HG03342 (cell line): ENCODE measurements at regions not wholly inside any gene's neighbourhood (a gene's known extent, or its start where the extent isn't known, plus 50 kb on each side); places are given as distances from the start of the nearest gene placed in this dataset.
"Not testable (repeated sequence)": the region's sequence is repeated elsewhere in the genome, so short reads cannot be mapped to it uniquely, and the experiment has no call there.

Experiments
- ATAC-seq: cut with Tn5 transposase; IDR thresholded peaks from one replicate; pipeline ENCODE4 v1.9.1; 2021; ENCODE audit warnings: mild to moderate bottlenecking, moderate library complexity; ENCODE audit not compliant: unreplicated experiment

DNA sequence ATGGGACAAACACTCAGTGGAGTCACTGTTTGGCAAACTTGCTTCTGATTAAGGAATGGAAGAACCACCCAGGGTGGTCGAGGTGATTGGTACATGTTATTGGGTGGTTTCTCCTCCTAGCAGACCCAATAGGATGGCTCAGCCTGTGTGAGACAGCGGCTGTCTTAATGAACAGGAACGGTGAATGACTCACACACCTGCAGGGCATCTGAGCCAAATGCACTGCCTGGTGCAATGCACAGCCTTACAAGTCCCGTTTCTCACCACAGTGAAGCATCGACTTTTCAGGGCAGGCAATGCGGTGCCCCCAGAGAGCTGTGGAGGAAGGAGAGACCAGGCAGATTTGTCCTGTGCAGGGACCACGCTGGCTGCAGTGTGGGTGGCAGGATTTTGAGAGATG, 238.5 kb downstream of the FGF9 start:
- ATAC-seq, result no peak

DNA sequence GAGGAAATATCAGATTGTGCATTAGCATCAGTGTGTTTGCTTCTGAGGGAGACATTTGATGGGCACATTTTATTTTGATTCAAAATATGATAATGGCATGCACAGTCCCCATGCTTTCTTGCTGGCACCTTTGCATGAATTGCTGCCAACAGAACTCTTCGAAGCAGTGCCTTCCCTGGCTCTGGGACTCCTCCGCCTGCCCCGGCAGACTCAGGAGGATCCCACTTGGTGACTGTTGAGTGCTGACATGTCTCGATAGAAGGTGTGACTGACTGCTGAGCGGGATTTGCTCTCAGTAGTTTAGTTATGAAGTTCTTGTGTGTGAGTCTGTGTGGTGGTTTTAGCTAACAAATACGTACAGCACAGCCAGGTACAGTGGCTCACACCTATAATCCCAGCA, 239.7 kb downstream of the FGF9 start:
- no peak for ATAC-seq

GRCh38 chr13:21911646-21912298, 240.9 kb downstream of the FGF9 start:
- ATAC-seq, result no peak

GRCh38 chr13:21913010-21913409, 242.1 kb downstream of the FGF9 start:
- ATAC-seq, result no peak

DNA sequence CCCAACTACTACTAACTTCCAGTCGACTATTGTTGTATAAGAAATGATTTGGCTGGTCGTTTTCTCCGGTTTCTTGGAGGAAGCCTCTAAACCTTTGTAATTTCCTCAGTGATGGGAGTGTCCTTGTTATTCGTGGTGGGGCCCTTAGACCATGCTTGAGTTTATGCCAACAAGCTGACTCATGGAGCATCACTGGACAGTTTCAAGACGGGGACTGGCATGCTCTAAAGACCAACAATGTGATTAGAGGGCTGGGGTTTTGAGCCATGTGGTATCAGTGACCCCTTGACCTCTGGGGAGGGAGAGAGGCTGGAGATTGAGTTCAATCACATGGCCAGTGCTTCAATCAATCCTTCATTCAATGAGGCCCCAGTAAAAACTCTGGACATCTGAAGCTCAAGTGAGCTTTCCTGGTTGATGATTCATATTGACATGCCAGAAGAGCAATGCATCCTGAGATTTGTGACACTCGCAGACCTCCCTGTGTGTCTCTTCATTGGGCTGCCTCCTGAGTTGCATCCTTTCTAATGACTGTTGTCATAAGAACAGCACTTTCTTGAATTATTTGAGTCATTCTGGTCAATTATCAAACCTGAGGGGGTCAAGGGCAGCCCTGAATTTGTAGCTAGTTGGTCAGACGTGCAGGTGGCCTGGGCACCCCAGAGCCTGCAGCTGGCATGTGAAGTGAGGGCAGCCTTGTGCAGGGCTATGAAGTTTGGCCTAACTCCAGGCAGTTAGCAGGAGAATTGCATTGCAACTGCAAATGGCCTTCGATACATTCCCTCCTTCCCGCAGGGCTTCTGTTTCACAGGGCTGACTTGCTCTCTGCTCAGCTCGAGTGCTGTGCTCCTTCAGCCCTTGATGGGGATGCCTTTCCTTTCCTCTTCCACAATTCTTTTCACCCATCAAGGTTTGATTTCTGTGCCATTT, 246.5 kb downstream of the FGF9 start:
- ATAC-seq, result no peak

DNA sequence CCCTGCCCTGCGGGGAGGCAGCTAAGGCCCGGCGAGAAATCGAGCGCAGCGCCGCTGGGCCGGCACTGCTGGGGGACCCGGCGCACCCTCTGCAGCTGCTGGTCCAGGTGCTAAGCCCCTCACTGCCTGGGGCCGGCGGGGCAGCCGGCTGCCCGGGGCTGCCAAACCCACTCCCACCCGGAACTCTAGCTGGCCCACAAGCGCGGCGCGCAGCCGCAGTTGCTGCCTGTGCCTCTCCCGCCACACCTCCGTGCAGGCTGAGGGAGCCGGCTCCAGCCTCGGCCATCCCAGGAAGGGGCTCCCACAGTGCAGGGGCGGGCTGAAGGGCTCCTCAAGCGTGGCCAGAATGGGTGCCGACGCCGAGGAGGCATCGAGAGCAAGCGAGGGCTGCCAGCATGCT, 249.9 kb downstream of the FGF9 start:
- not testable (repeated sequence) for ATAC-seq

- no peak for ATAC-seq
Observed at GRCh38 chr13:21924958-21925357, 254.1 kb downstream of the FGF9 start.

- ATAC-seq, result no peak
Observed at GRCh38 chr13:21925720-21926119, 254.8 kb downstream of the FGF9 start.

DNA sequence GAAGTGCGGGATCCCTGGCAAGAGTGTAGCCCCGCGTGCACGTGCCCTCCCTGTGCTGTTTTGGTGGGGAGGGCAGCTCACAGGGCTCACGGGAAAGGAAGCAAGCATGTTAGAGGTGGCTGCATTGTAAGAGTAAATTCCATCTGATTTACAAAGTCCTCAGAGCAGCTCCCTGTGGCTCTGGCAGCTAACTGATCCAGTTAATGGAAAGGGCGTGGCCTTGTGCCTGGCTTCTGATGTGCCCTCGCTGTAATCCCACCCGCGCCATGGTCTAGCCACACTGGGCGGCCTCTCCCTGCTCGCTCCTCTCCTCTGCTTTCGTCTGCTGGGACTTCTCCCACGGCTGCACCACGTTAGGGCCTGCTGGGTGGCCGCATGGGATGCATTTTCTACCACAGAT, 258.5 kb downstream of the FGF9 start:
- no peak for ATAC-seq

GRCh38 chr13:21930536-21930935, 259.7 kb downstream of the FGF9 start:
- no peak for ATAC-seq

DNA sequence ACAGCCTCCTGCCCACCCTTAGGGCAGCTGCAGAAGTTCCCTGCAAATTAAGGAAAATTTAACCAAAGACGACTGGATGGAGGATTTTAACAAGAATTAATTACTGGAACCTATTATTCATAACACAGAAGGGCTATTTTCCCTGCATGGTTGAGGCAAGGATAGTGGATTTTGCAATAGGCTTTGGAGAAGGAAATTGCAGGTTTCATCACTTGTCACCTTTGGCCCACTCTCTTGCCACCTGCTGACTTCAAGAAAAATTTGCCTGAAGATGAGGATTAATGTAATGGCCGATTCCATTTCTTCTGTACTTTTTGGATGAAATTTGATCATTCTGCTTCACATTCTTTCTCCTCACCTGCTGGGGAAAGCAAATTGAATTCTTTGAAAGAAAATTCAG, 261.7 kb downstream of the FGF9 start:
- no peak for ATAC-seq

DNA sequence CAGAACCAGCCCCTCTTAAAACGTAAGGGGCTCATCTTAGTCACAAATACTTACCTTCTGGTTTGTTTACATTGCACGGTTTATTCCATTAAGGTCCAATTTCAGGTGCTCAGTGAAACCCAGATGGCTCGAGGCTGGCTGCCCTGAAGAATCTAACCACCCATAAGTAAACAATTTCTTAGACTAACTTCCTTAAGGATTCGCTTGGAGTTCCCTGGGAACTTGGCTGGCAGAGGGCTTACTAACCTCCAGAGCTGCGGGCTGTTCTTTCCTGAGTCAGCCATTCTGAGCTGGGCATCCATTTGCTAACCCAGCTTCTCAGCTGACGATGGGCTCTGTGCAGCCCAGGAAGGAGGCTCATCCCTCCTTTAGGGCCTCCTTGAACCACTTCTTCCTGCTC, 262.1 kb downstream of the FGF9 start:
- no peak for ATAC-seq

DNA sequence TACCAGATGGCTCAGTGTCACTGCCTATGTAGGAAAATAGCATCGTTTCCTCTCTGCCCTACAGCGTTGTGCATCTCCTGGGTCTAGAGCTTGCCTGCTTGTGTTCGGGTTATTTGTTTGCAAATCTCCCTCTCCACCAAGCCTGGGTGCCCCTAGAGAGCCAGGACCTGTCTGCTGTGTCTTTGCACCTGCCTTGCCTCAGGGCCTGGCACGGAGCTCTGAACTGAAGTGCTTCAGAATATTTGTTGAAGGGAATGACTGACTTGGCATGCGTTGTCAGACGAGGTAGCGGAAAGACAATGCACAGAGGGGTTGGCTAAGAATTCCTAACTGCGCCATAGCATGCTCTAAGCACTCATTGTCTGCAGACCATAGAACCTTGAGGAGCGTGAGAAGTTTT, 263.4 kb downstream of the FGF9 start:
- no peak for ATAC-seq

DNA sequence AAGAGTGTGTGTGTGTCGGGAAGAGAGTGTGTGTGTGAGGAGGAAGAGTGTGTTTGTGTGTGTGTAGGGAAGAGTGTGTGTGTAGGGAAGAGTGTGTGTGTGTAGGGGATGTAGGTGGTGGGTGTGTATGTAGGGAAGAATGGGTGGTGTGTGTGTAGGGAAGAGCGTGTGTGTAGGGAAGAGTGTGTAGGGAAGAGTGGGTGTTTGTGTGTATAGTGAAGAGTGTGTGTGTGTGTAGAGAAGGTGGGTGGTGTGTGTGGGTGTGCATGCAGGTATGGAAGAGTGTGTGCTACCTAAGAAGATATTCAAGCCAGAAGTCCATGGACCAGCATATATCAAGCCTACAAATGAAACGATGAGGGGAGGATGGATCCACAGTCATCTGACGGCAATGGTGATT, 265.8 kb downstream of the FGF9 start:
- no peak for ATAC-seq

DNA sequence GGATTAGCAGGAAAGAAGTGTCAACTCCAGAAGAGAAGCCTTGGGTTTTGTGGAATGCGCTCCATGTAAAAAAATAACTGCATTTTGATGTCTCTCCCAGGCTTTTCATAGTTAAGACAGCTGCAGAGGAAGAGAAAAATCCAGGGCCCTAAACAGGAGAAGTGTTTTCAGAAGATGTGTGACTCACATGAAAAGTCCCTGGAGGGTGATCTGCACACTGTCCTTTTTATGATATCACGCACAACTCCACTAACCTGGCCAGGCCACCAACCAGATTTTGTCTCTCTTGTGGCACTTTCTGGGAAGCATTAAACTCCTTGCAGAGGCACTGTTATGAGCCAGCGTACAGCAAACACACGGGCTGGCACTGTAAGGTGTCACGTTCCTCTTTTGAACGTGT, 267.3 kb downstream of the FGF9 start:
- no peak for ATAC-seq

DNA sequence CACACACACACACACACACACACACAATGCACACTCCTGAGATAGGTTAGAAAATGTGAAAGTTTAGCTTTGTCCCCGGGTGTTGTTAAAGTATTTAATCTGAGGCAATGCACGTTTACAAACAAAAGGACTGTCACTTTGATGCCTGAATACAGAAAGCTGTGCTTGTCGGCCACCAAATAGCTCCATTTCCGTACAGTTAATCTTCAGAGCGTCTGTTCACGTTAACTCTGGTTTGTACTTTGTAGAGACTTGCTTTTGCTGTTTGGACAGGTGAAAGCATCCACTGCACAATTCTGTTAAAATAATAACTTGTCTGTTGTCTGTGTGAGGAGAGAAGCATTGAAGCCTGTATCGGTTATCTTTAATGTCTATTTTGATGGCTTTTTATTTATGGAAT, 267.8 kb downstream of the FGF9 start:
- no peak for ATAC-seq

DNA sequence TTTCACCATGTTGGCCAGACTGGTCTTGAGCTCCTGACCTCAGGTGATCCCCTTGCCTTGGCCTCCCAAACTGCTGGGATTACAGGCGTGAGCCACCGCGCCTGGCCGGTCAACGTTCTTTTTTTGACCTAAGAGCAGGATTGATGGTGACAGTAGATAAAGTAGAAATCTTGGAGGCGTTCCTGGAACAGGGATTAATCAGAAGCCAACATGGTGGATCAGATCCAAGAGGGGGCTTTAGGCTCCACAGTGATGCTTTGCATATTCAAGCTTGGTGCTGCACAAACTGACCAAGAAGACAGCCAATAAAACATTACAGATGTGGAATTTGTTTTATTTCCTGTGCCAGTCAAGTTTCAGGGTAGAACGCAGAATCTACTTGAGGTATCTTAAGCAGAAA, 271.2 kb downstream of the FGF9 start:
- ATAC-seq, result no peak

DNA sequence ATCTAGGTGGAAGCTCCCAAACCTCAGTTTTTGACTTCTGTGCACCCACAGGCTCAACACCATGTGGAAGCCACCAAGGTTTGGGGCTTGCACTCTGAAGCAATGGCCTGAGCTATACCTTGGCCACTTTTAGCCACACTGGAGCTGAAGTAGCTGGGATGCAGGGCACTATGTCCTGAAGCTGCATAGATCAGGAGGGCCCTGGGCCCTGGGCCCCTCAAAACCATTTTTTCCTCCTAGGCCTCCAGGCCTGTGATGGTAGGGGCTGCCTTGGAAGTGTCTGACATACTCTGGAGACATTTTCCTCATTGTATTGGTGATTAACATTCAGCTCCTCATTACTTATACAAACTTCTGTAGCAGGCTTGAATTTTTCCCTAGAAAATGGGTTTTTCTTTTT, 273.7 kb downstream of the FGF9 start:
- no peak for ATAC-seq

DNA sequence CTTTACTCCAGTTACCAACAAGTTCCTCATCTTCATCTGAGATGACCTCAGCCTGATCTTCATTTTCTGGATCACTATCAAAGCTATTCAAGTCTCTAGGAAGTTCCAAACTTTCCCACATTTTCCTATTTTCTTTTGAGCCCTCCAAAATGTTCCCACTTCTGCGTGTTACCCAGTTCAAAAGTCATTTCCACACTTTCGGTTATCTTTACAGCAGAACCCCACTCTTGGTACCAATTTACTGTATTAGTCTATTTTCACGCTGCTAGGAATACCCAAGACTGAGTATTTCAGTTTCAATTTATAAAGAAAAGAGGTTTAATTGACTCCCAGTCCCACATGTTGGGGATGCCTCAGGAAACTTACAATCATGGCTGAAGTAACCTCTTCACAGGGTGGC, 274.3 kb downstream of the FGF9 start:
- no peak for ATAC-seq

- ATAC-seq, result no peak
Observed at GRCh38 chr13:21946964-21947363, 276.1 kb downstream of the FGF9 start.

DNA sequence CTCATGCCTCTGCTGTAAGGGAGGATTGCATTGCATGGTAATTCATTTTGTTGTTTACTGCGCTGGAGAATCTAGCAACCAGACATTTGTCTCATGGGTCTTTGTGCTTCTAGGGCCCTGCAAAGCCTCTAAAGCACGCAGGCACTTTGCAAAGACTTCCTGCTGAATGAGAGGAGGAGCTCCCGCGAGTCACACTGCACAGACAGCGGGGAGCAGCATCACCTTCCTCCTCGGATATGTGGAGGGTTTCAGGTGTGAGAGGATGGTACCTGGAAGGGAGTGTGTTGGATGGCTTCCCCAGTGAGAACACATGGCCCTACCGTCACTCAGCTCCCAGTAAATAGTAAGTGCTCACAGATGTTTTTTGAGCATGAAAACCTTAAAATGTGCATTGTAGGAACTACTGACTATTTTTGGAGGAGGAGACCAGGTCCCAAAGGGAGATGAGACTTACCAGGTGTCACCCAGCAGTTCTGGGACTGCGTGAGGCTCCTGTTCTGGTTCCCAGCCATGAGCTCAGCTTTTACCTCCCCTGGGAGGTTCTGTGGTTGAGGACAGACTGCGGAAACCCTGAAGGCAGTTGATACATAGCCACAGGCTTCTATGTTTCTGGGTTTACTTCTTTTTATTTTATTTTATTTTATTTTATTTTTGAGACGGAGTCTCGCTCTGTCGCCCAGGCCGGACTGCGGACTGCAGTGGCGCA, 278.0 kb downstream of the FGF9 start:
- ATAC-seq, result no peak
